Neural cell (in vitro differentiated cells): ENCODE measurements at regions not wholly inside any gene's neighbourhood (a gene's known extent, or its start where the extent isn't known, plus 50 kb on each side); places are given as distances from the start of the nearest gene placed in this dataset.

Source experiments
- H2AFZ ChIP-seq: fragments of 200-600, 300-800 bp; sonication (generic), shearing (Covaris generic); 2 replicates; pipeline ENCODE4 v1.6.0; 2014; ENCODE audit warnings: low read depth, mild to moderate bottlenecking, antibody characterized with exemption, low read length, moderate library complexity
- H3F3A ChIP-seq: fragments of 200-600 bp; shearing (Covaris generic); 2 replicates; pipeline ENCODE4 v1.6.1; 2016; ENCODE audit warnings: mild to moderate bottlenecking, moderate library complexity, mixed read lengths, antibody characterized with exemption, low read length; ENCODE audit not compliant: insufficient read depth, poor library complexity, severe bottlenecking
- H3K27ac ChIP-seq: fragments of 200-600, 300-800 bp; sonication (generic), shearing (Covaris generic); 2 replicates; pipeline ENCODE4 v1.5.1; 2014; ENCODE audit warnings: mild to moderate bottlenecking, low read length, moderate library complexity
- H3K27me3 ChIP-seq: fragments of 300-800, 200-600 bp; sonication (generic), shearing (Covaris generic); 2 replicates; pipeline ENCODE4 v1.6.0; 2014; ENCODE audit warnings: mild to moderate bottlenecking, low read depth, low read length, moderate library complexity; ENCODE audit not compliant: insufficient read depth
- H3K36me3 ChIP-seq: fragments of 300-800, 200-600 bp; sonication (generic), shearing (Covaris generic); 2 replicates; pipeline ENCODE4 v1.5.1; 2014; ENCODE audit warnings: mild to moderate bottlenecking, antibody characterized with exemption, low read length, moderate library complexity; ENCODE audit not compliant: insufficient read depth
- H3K4me2 ChIP-seq: fragments of 300-800, 200-600 bp; sonication (generic), shearing (Covaris generic); 2 replicates; pipeline ENCODE4 v1.6.0; 2014; ENCODE audit warnings: mild to moderate bottlenecking, low read length
- H3K4me3 ChIP-seq: fragments of 300-800, 200-600 bp; sonication (generic), shearing (Covaris generic); 2 replicates; pipeline ENCODE4 v1.5.1; 2014; ENCODE audit warnings: mild to moderate bottlenecking, low read length, moderate library complexity
- H3K79me2 ChIP-seq: fragments of 200-600 bp; shearing (Covaris generic); replicated peaks from 2 replicates; pipeline ENCODE4 v1.6.0; 2014; ENCODE audit warnings: mild to moderate bottlenecking, low read length, moderate library complexity; ENCODE audit not compliant: insufficient read depth
- H3K9ac ChIP-seq: fragments of 300-800, 200-600 bp; sonication (generic), shearing (Covaris generic); 2 replicates; pipeline ENCODE4 v1.6.1; 2016; ENCODE audit warnings: mild to moderate bottlenecking, low read length, mixed read lengths
- H3K9me2 ChIP-seq: fragments of 200-600 bp; shearing (Covaris generic); 2 replicates; pipeline ENCODE4 v1.6.1; 2016; ENCODE audit warnings: mild to moderate bottlenecking, low read length, mixed read lengths; ENCODE audit not compliant: insufficient read depth
- H3K9me3 ChIP-seq: fragments of 200-600, 300-800 bp; sonication (generic), shearing (Covaris generic); 2 replicates; pipeline ENCODE4 v1.6.1; 2016; ENCODE audit warnings: mild to moderate bottlenecking, mixed run types, low read length, moderate library complexity, mixed read lengths
- H4K20me1 ChIP-seq: fragments of 200-600 bp; shearing (Covaris generic); 2 replicates; pipeline ENCODE4 v1.6.1; 2016; ENCODE audit warnings: mild to moderate bottlenecking, mixed run types; ENCODE audit not compliant: insufficient read depth
- CTCF ChIP-seq: fragments of 450-650 bp; IDR thresholded peaks from 2 replicates; pipeline ENCODE4 v1.5.1; 2014; ENCODE audit warnings: antibody characterized with exemption, mild to moderate bottlenecking, moderate library complexity; ENCODE audit not compliant: poor library complexity, severe bottlenecking
- EP300 ChIP-seq: fragments of 450-650 bp; conservative IDR thresholded peaks from 2 replicates; pipeline ENCODE4 v1.6.1; 2014; ENCODE audit warnings: antibody characterized with exemption, mild to moderate bottlenecking, moderate library complexity; ENCODE audit not compliant: poor library complexity, severe bottlenecking
- EZH2 ChIP-seq: fragments of 200-600, 300-800 bp; shearing (Covaris generic), sonication (generic); IDR thresholded peaks from 2 replicates; pipeline ENCODE4 v1.6.1; 2014; ENCODE audit warnings: antibody characterized with exemption, low read length, borderline replicate concordance, mild to moderate bottlenecking; ENCODE audit not compliant: insufficient read depth, poor library complexity, severe bottlenecking
- MXI1 ChIP-seq: fragments of 450-650 bp; conservative IDR thresholded peaks from 2 replicates; pipeline ENCODE4 v1.6.1; 2014; ENCODE audit warnings: antibody characterized with exemption, mild to moderate bottlenecking; ENCODE audit not compliant: poor library complexity, severe bottlenecking
- POLR2AphosphoS5 ChIP-seq: IDR thresholded peaks from 2 replicates; pipeline ENCODE4 v1.6.1; 2012
- RAD21 ChIP-seq: fragments of 450-650 bp; conservative IDR thresholded peaks from 2 replicates; pipeline ENCODE4 v1.6.1; 2014; ENCODE audit warnings: antibody characterized with exemption, mild to moderate bottlenecking, moderate library complexity
- REST ChIP-seq: IDR thresholded peaks from 2 replicates; pipeline ENCODE4 v1.6.1; 2012; ENCODE audit warnings: borderline replicate concordance
- SMC3 ChIP-seq: fragments of 450-650 bp; conservative IDR thresholded peaks from 2 replicates; pipeline ENCODE4 v1.6.1; 2014; ENCODE audit warnings: antibody characterized with exemption, mild to moderate bottlenecking, moderate library complexity; ENCODE audit not compliant: poor library complexity
- TAF1 ChIP-seq: IDR thresholded peaks from 2 replicates; pipeline ENCODE4 v1.6.1; 2012; ENCODE audit warnings: low read depth

- H3K4me3 ChIP-seq = no peak overlapping the region
- TF ChIP-seq EP300 (no peak), POLR2AphosphoS5 (no peak), TAF1 (no peak), MXI1 (no peak), REST (no peak)
- no peak overlapping the region for H2AFZ ChIP-seq
- no peaks in the 10 kb centered on the region for H3F3A ChIP-seq
- H3K79me2 ChIP-seq = no peaks in the 10 kb centered on the region
- H3K9ac ChIP-seq = no peak overlapping the region
- no peaks in the 10 kb centered on the region for H3K9me3 ChIP-seq
- no peaks in the 10 kb centered on the region for H3K9me2 ChIP-seq
- H3K27me3 ChIP-seq = no peaks in the 10 kb centered on the region
- H3K27ac ChIP-seq = no peak overlapping the region
- no peak overlapping the region for H3K4me2 ChIP-seq
- no peaks in the 10 kb centered on the region for H3K36me3 ChIP-seq
- H4K20me1 ChIP-seq = no peaks in the 10 kb centered on the region
Measured at GRCh38 chr9:115980502-115980901, 173.1 kb upstream of the PAPPA start.

- no peaks in the 10 kb centered on the region for H3K9me2 ChIP-seq
- H2AFZ ChIP-seq = no peak overlapping the region
- H3F3A ChIP-seq = no peaks in the 10 kb centered on the region
- no peaks in the 10 kb centered on the region for H3K9me3 ChIP-seq
- TF ChIP-seq MXI1 (no peak), REST (no peak), EZH2 (no peak), EP300 (no peak), CTCF (no peak), RAD21 (no peak), TAF1 (no peak), POLR2AphosphoS5 (no peak), SMC3 (no peak)
- no peak overlapping the region for H3K27ac ChIP-seq
- no peak overlapping the region for H3K4me2 ChIP-seq
- H3K36me3 ChIP-seq = no peaks in the 10 kb centered on the region
- no peak overlapping the region for H3K4me3 ChIP-seq
- no peak overlapping the region for H3K9ac ChIP-seq
- no peaks in the 10 kb centered on the region for H3K79me2 ChIP-seq
- no peaks in the 10 kb centered on the region for H3K27me3 ChIP-seq
- H4K20me1 ChIP-seq = no peaks in the 10 kb centered on the region
Measured at GRCh38 chr9:115980976-115981375, 172.6 kb upstream of the PAPPA start.
